H9 (cell line): ENCODE measurements at regions not wholly inside any gene's neighbourhood (a gene's known extent, or its start where the extent isn't known, plus 50 kb on each side); places are given as distances from the start of the nearest gene placed in this dataset.

Experiments used
- DNase-seq: peaks from one replicate; pipeline ENCODE4 v3.0.0-alpha.2; 2017
- H2AFZ ChIP-seq: one replicate; pipeline ENCODE4 v1.6.1; 2013; ENCODE audit warnings: mild to moderate bottlenecking, low read length, control low read depth, moderate library complexity
- H2AK5ac ChIP-seq: 2 replicates; pipeline ENCODE4 v1.6.1; 2013; ENCODE audit warnings: low read length, control low read depth, mixed read lengths; ENCODE audit not compliant: insufficient read length
- H2BK120ac ChIP-seq: one replicate; pipeline ENCODE4 v1.6.1; 2013; ENCODE audit warnings: low read depth, mild to moderate bottlenecking, low read length, control low read depth, inconsistent platforms; ENCODE audit not compliant: poor library complexity, severe bottlenecking
- H2BK12ac ChIP-seq: 2 replicates; pipeline ENCODE4 v1.6.1; 2013; ENCODE audit warnings: low read length, control low read depth, mixed read lengths, low read depth; ENCODE audit not compliant: insufficient read length
- H2BK15ac ChIP-seq: 2 replicates; pipeline ENCODE4 v1.6.1; 2013; ENCODE audit warnings: low read depth, low read length, control low read depth
- H2BK20ac ChIP-seq: one replicate; pipeline ENCODE4 v1.6.1; 2013; ENCODE audit warnings: low read depth, mild to moderate bottlenecking, low read length, control low read depth, inconsistent platforms; ENCODE audit not compliant: poor library complexity, severe bottlenecking
- H2BK5ac ChIP-seq: 2 replicates; pipeline ENCODE4 v1.6.1; 2013; ENCODE audit warnings: low read length, control low read depth, mixed read lengths; ENCODE audit not compliant: insufficient read length
- H3K14ac ChIP-seq: 2 replicates; pipeline ENCODE4 v1.6.1; 2013; ENCODE audit warnings: low read length, control low read depth; ENCODE audit not compliant: insufficient read depth
- H3K18ac ChIP-seq: 2 replicates; pipeline ENCODE4 v1.6.1; 2013; ENCODE audit warnings: low read depth, mild to moderate bottlenecking, mixed read lengths, low read length, control low read depth; ENCODE audit not compliant: insufficient read length
- H3K23ac ChIP-seq: 2 replicates; pipeline ENCODE4 v1.6.1; 2013; ENCODE audit warnings: low read length, control low read depth, mixed read lengths, low read depth; ENCODE audit not compliant: insufficient read length
- H3K23me2 ChIP-seq: 2 replicates; pipeline ENCODE4 v1.6.1; 2013; ENCODE audit warnings: low read depth, mild to moderate bottlenecking, mixed read lengths, low read length, control low read depth; ENCODE audit not compliant: insufficient read length, poor library complexity, severe bottlenecking
- H3K27ac ChIP-seq: 2 replicates; pipeline ENCODE4 v1.5.1; 2013; ENCODE audit warnings: low read length, control low read depth, mixed read lengths, low read depth; ENCODE audit not compliant: insufficient read length
- H3K27me3 ChIP-seq: 2 replicates; pipeline ENCODE4 v1.6.1; 2013; ENCODE audit warnings: low read length, control low read depth, inconsistent platforms; ENCODE audit not compliant: insufficient read depth
- H3K4ac ChIP-seq: 2 replicates; pipeline ENCODE4 v1.6.1; 2013; ENCODE audit warnings: low read depth, mild to moderate bottlenecking, control low read depth, inconsistent platforms, low read length, moderate library complexity
- H3K4me1 ChIP-seq: 2 replicates; pipeline ENCODE4 v1.6.1; 2013; ENCODE audit warnings: low read length, control low read depth, inconsistent platforms; ENCODE audit not compliant: insufficient read depth
- H3K4me2 ChIP-seq: 2 replicates; pipeline ENCODE4 v1.6.1; 2013; ENCODE audit warnings: low read length, control low read depth, mixed read lengths; ENCODE audit not compliant: insufficient read length, insufficient read depth
- H3K56ac ChIP-seq: 2 replicates; pipeline ENCODE4 v1.6.1; 2013; ENCODE audit warnings: low read depth, mild to moderate bottlenecking, mixed read lengths, low read length, control low read depth; ENCODE audit not compliant: insufficient read length
- H3K79me1 ChIP-seq: 2 replicates; pipeline ENCODE4 v1.6.1; 2013; ENCODE audit warnings: low read depth, mild to moderate bottlenecking, moderate library complexity, low read length, control low read depth, inconsistent platforms; ENCODE audit not compliant: insufficient read depth, poor library complexity, severe bottlenecking
- H3K79me2 ChIP-seq: 2 replicates; pipeline ENCODE4 v1.6.1; 2013; ENCODE audit warnings: low read length, control low read depth, inconsistent platforms; ENCODE audit not compliant: insufficient read depth
- H3K9ac ChIP-seq: 2 replicates; pipeline ENCODE4 v1.6.1; 2013; ENCODE audit warnings: low read length, control low read depth, mixed read lengths; ENCODE audit not compliant: insufficient read length; ENCODE audit errors: extremely low read depth
- H3K9me3 ChIP-seq: one replicate; pipeline ENCODE4 v1.6.1; 2013; ENCODE audit warnings: low read depth, low read length, inconsistent platforms; ENCODE audit not compliant: control insufficient read depth
- H3T11ph ChIP-seq: one replicate; pipeline ENCODE4 v1.6.1; 2013; ENCODE audit warnings: mild to moderate bottlenecking, low read length, control low read depth, inconsistent platforms
- H4K20me1 ChIP-seq: one replicate; pipeline ENCODE4 v1.6.1; 2013; ENCODE audit not compliant: control insufficient read depth, insufficient read length, insufficient read depth
- H4K5ac ChIP-seq: 2 replicates; pipeline ENCODE4 v1.6.1; 2013; ENCODE audit warnings: low read depth, mild to moderate bottlenecking, mixed read lengths, low read length, control low read depth; ENCODE audit not compliant: insufficient read length
- H4K8ac ChIP-seq: replicated peaks from 2 replicates; pipeline ENCODE4 v1.6.1; 2013; ENCODE audit warnings: low read length, control low read depth, mixed read lengths, low read depth; ENCODE audit not compliant: insufficient read length
- H4K91ac ChIP-seq: 2 replicates; pipeline ENCODE4 v1.6.1; 2013; ENCODE audit warnings: low read depth, mild to moderate bottlenecking, moderate library complexity, mixed read lengths, low read length, control low read depth; ENCODE audit not compliant: insufficient read length
- H3K27ac Mint-ChIP-seq, 3 experiments: 2 replicates in 2 of 3; 3 replicates in 1 of 3; pipeline ENCODE4 v1.8.0; 2020 to 2021; ENCODE audit warnings: mixed read lengths in 3 of 3, mild to moderate bottlenecking in 1 of 3, moderate library complexity in 1 of 3
- H3K27me3 Mint-ChIP-seq: 2 replicates; pipeline ENCODE4 v1.8.0; 2021; ENCODE audit warnings: low read depth, mild to moderate bottlenecking, moderate library complexity, mixed read lengths
- H3K36me3 Mint-ChIP-seq, 3 experiments: 2 replicates in 2 of 3; 3 replicates in 1 of 3; pipeline ENCODE4 v1.8.0; 2020 to 2021; ENCODE audit warnings: low read depth in 3 of 3, mixed read lengths in 3 of 3; ENCODE audit not compliant: insufficient read depth in 1 of 3
- H3K4me1 Mint-ChIP-seq, 2 experiments: 2 replicates each; pipeline ENCODE4 v1.8.0; 2020; ENCODE audit warnings: mixed read lengths in 2 of 2
- H3K4me3 Mint-ChIP-seq, 2 experiments: 2 replicates in 1 of 2; 3 replicates in 1 of 2; pipeline ENCODE4 v1.8.0; 2020 to 2021; ENCODE audit warnings: mild to moderate bottlenecking in 2 of 2, mixed read lengths in 2 of 2, moderate library complexity in 1 of 2
- H3K9me3 Mint-ChIP-seq, 2 experiments: 2 replicates in 1 of 2; 3 replicates in 1 of 2; pipeline ENCODE4 v1.8.0; 2020; ENCODE audit warnings: mild to moderate bottlenecking in 2 of 2, mixed read lengths in 2 of 2, moderate library complexity in 1 of 2
- TF ChIP-seq, protein P1 (sequence below): fragments of 200-600 bp; sonication (generic); conservative IDR thresholded peaks from 3 replicates; pipeline ENCODE4 v1.8.0; 2021; ENCODE audit warnings: antibody characterized with exemption, mild to moderate bottlenecking

DNA sequence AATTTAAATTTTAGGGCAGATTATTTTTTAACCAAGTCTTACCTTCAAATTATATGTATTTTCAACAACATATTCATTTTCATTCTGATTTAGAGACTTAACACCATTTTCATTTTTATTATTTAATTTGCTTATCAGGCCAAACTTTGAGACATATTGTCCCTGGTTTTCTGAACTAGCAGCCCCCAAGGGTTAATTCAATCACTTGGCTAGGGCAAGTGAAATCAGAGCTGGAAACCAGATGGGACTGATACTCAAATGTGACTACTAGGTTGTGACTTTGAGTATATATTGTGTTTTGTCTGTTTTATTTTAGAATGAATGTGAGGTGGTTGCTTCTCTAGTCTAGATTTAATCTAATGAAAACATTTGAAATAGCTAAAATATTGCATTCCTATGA is 198.9 kb upstream of the PTGFR start:
- Mint-ChIP-seq H3K9me3 (peaks cover 4% of the 10 kb centered on the region in 2 experiments; a peak in 1 of 5 replicates), H3K27me3 (peaks cover 3% of the 10 kb centered on the region; the same call in 1 of the 2 replicates)
- H4K8ac ChIP-seq, result no peak overlapping the region

More for the DNA sequence above, 198.9 kb upstream of the PTGFR start:
- H2BK20ac ChIP-seq, result no peak overlapping the region
- no peak for DNase-seq
- no peak overlapping the region for H3K56ac ChIP-seq
- H4K20me1 ChIP-seq, result no peaks in the 10 kb centered on the region
- H3K9ac ChIP-seq, result no peak overlapping the region
- H3K36me3 Mint-ChIP-seq, result no peaks in the 10 kb centered on the region
- no peaks in the 10 kb centered on the region for H3K4me1 ChIP-seq
- H2BK15ac ChIP-seq, result no peak overlapping the region
- H3K4me1 Mint-ChIP-seq, result no peaks in the 10 kb centered on the region; a peak in 2 of 4 replicates
- H4K5ac ChIP-seq, result no peak overlapping the region
- H2BK12ac ChIP-seq, result no peak overlapping the region
- no peak overlapping the region for H2BK120ac ChIP-seq
- no peak overlapping the region for H3K4ac ChIP-seq
- H3T11ph ChIP-seq, result no peak overlapping the region
- no peaks in the 10 kb centered on the region for H3K79me2 ChIP-seq
- H3K4me2 ChIP-seq, result no peak overlapping the region
- H3K23me2 ChIP-seq, result no peaks in the 10 kb centered on the region
- H3K4me3 Mint-ChIP-seq, result no peak overlapping the region
- no peak overlapping the region for H2AK5ac ChIP-seq
- H3K79me1 ChIP-seq, result no peaks in the 10 kb centered on the region
- H3K23ac ChIP-seq, result no peak overlapping the region
- H3K27ac Mint-ChIP-seq, result no peak overlapping the region
- H2BK5ac ChIP-seq, result no peak overlapping the region
- H3K27me3 ChIP-seq, result no peaks in the 10 kb centered on the region
- no peak overlapping the region for H4K91ac ChIP-seq
- TF ChIP-seq, protein P1, sequence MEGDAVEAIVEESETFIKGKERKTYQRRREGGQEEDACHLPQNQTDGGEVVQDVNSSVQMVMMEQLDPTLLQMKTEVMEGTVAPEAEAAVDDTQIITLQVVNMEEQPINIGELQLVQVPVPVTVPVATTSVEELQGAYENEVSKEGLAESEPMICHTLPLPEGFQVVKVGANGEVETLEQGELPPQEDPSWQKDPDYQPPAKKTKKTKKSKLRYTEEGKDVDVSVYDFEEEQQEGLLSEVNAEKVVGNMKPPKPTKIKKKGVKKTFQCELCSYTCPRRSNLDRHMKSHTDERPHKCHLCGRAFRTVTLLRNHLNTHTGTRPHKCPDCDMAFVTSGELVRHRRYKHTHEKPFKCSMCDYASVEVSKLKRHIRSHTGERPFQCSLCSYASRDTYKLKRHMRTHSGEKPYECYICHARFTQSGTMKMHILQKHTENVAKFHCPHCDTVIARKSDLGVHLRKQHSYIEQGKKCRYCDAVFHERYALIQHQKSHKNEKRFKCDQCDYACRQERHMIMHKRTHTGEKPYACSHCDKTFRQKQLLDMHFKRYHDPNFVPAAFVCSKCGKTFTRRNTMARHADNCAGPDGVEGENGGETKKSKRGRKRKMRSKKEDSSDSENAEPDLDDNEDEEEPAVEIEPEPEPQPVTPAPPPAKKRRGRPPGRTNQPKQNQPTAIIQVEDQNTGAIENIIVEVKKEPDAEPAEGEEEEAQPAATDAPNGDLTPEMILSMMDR, result no peak
- H2AFZ ChIP-seq, result no peak overlapping the region
- no peak overlapping the region for H3K14ac ChIP-seq
- no peak overlapping the region for H3K18ac ChIP-seq
- no peaks in the 10 kb centered on the region for H3K9me3 ChIP-seq
- H3K27ac ChIP-seq, result no peak overlapping the region
